Inflammatory macrophage treated with lipopolysaccharide for 4 hours (primary cell): ENCODE measurements at regions not wholly inside any gene's neighbourhood (a gene's known extent, or its start where the extent isn't known, plus 50 kb on each side); places are given as distances from the start of the nearest gene placed in this dataset.
"Not testable (repeated sequence)": the region's sequence is repeated elsewhere in the genome, so short reads cannot be mapped to it uniquely, and the experiment has no call there.

Source experiments
- DNase-seq: peaks from one replicate; pipeline ENCODE4 v3.0.0-alpha.2; 2020

GRCh38 chr3:65303431-65303830, 615.6 kb upstream of the ADAMTS9 start:
- DNase-seq: no peak

- DNase-seq: no peak
Measured at GRCh38 chr3:65291448-65292125, 603.8 kb upstream of the ADAMTS9 start.

GRCh38 chr3:65288776-65289175, 601.0 kb upstream of the ADAMTS9 start:
- no peak for DNase-seq

- no peak for DNase-seq
Measured at GRCh38 chr3:65285956-65286355, 598.2 kb upstream of the ADAMTS9 start.

- no peak for DNase-seq
Measured at GRCh38 chr3:65284961-65285360, 597.2 kb upstream of the ADAMTS9 start.

- DNase-seq: no peak
Measured at GRCh38 chr3:65284546-65284945, 596.7 kb upstream of the ADAMTS9 start.

- DNase-seq: no peak
Measured at GRCh38 chr3:65279225-65279782, 591.5 kb upstream of the ADAMTS9 start.

GRCh38 chr3:65277798-65278197, 590.0 kb upstream of the ADAMTS9 start:
- no peak for DNase-seq

GRCh38 chr3:65276551-65276950, 588.8 kb upstream of the ADAMTS9 start:
- DNase-seq: no peak

GRCh38 chr3:65268426-65268825, 580.6 kb upstream of the ADAMTS9 start:
- no peak for DNase-seq

GRCh38 chr3:65265942-65266590, 578.3 kb upstream of the ADAMTS9 start:
- no peak for DNase-seq

- DNase-seq: no peak
Measured at GRCh38 chr3:65265511-65265910, 577.7 kb upstream of the ADAMTS9 start.

- no peak for DNase-seq
Measured at GRCh38 chr3:65262548-65262947, 574.7 kb upstream of the ADAMTS9 start.

- DNase-seq: no peak
Measured at GRCh38 chr3:65259946-65260345, 572.1 kb upstream of the ADAMTS9 start.

GRCh38 chr3:65252914-65253313, 565.1 kb upstream of the ADAMTS9 start:
- DNase-seq: not testable (repeated sequence)

- DNase-seq: no peak
Measured at GRCh38 chr3:65252266-65252665, 564.5 kb upstream of the ADAMTS9 start.

GRCh38 chr3:65251375-65251774, 563.6 kb upstream of the ADAMTS9 start:
- no peak for DNase-seq

GRCh38 chr3:65246561-65246960, 558.8 kb upstream of the ADAMTS9 start:
- DNase-seq: no peak

- DNase-seq: no peak
Measured at GRCh38 chr3:65245133-65246063, 557.6 kb upstream of the ADAMTS9 start.

- DNase-seq: no peak
Measured at GRCh38 chr3:65240366-65240765, 552.6 kb upstream of the ADAMTS9 start.

- DNase-seq: no peak
Measured at GRCh38 chr3:65238652-65239051, 550.9 kb upstream of the ADAMTS9 start.

GRCh38 chr3:65234499-65234898, 546.7 kb upstream of the ADAMTS9 start:
- no peak for DNase-seq

GRCh38 chr3:65233561-65233960, 545.8 kb upstream of the ADAMTS9 start:
- DNase-seq: no peak
